GM19193 (cell line): ENCODE measurements at regions not wholly inside any gene's neighbourhood (a gene's known extent, or its start where the extent isn't known, plus 50 kb on each side); places are given as distances from the start of the nearest gene placed in this dataset.

Experiments
- POLR2A ChIP-seq: IDR thresholded peaks from 4 replicates; pipeline ENCODE4 v1.6.1; 2011; ENCODE audit not compliant: insufficient read depth, insufficient read length; ENCODE audit errors: extremely low read depth

DNA sequence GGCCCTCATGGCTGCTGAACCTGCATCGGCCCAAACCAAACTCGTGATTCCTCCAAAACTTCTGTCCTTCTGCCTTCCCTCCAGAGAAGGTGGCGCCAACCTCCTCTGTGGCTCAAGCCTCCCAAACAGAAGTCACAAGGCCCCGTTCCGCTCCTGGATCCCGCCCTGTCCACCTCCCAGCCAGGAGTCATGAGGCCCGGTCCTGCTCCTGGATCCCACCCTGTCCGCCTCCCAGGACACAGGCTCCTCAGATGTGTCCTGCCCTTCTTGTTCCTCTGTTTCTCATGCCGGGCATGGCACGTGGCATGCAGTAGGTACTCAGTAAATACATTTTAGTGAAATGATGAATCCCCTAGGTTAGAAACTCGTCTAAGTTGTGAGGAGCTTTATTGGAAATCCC lies 94.2 kb upstream of the SFSWAP start:
- TF ChIP-seq POLR2A: no peak

DNA sequence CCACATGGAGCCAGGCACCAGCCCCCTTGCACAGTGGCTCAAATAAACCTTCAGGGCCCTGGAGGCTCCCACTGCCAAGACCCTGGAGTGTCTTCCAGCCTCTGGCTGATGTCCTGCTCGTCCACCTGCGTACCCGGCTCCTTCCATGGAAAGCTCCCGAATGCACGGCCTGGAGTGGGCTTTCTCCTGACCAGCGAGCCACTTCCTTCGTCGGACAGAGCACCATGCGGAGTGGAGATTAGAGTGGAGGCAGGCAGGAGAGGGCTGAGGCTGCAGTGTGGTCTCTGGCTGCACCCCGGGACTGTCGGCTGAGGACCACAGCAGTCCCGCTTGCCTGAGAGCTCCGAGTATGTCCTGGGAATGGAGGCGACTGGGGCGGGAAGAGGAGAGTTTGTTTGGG lies 93.7 kb upstream of the SFSWAP start:
- TF ChIP-seq POLR2A: no peak

DNA sequence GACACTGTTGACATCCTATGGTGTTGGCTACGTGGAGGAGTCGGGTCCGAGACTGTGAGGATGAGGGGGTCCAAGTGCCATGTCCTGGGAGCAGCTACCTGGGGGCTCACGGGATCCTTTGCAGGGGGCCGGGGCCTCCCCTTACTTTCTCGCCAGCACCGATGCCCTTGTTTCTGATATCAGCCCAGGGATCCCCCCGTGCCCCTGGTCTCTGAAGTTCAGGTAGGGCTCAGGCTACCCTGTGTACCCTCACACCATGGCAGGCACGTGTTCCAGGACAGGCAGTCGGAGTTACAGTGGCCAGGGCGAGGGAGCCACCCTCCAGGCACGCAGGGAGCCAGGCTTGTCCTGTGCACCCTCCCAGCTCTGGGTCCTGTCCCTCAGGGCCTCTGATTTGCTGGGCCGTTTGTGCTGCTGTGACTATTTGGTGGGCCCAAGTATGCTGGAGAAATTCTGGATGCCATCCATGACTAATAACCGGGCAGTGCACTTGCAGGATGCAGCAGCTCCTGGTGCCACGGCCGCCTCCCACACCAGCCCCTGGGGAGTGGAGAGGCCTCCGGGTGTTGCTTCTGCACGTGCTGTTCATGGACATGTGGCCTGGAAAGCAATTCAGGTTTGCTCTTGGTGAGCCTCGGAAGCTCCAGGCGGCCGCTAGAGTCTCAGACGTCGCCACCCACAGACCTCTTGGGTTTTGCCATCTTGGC lies 93.1 kb upstream of the SFSWAP start:
- no peak for TF ChIP-seq POLR2A

- TF ChIP-seq POLR2A: no peak
These were observed 92.6 kb upstream of the SFSWAP start for GRCh38 chr12:131618303-131618658.

- TF ChIP-seq POLR2A: no peak
These were observed 92.2 kb upstream of the SFSWAP start for GRCh38 chr12:131618701-131619100.

DNA sequence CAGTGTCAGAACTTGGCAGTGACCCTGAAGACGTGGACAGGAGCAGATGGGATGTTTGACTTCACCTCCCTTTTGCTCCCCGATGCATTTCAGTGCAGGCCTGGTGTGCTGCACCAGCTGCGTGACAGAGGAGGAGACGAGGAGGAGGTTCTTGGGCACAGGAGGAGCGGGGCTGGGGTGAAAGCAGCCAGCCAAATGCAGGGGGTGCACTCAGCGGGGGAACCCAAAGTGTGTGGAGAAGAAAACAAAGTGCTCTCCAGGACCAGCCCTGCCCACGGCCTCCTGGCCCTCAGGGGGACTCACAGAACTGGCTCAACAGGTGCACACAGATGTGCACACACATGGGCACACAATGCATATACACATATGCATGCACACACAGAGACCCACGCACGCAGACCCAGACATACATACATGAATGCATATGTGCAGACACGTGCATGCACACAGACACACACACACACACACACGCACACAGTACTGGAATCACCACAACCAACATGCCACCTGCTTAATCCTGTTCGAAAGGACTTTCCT lies 91.7 kb upstream of the SFSWAP start:
- TF ChIP-seq POLR2A: no peak

GRCh38 chr12:131619736-131620506 lies 91.0 kb upstream of the SFSWAP start:
- no peak for TF ChIP-seq POLR2A

GRCh38 chr12:131620520-131620919 lies 90.4 kb upstream of the SFSWAP start:
- no peak for TF ChIP-seq POLR2A

GRCh38 chr12:131620946-131621681 lies 89.8 kb upstream of the SFSWAP start:
- TF ChIP-seq POLR2A: no peak

DNA sequence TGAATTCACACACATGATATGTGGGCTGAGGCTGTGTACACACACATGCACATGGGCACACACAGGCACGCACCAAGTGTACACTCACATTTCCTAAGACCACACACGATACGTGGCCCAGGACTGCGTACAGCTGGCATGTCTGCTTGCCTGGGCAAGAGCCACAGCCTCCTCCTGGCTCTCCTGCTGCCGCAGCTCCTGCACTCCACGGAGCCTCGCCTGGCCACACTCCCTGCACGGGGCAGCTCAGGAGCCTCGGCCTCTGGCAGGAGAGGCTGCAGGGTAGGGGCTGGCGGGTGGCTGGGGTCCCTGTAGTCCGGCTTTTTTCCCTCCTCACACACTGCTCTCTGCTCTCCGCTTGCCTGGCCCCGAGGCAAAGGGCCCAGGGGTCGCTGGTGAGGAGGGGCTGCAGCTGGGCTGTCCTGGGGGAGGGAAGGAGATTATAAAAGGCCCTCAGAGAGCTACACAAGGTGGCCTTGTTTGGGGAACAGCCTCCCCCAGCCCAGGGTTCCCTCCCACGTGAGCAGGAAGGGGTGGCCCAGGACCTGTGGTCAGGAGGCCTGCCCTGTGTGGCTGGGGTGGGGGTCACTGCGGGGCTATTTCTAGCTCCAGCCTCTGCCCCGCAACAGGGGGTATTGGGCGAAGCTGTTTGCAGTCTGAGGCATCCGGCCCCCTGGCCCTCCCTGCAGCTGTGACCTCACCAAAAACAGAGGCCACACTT lies 89.0 kb upstream of the SFSWAP start:
- no peak for TF ChIP-seq POLR2A

DNA sequence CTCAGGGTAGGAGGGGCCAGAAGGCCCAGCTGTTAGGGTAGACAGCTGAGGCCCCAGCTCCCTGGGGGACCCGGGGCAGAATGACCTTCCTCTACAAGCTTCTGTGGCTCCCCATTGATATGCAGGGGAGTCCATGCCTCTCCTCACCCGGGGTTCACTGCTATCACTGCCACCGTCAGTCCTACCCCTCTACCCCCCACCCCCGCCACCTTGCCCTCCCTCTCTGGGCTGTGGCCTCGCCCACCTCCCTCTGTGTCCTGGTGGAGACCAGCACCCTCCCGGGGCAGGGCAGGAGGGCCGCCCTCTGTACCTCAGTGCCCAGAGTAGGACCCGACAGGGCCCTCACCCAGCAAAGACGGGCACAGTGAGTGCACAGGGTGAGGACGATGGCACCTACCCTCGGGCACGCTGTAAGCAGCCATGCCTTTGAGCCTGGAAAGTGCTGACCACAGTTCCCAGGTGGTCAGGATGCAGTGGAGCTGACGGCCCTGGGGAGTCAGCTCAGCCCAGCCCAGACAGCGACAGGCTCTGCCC lies 88.4 kb upstream of the SFSWAP start:
- TF ChIP-seq POLR2A: no peak

- TF ChIP-seq POLR2A: no peak
These were observed 82.7 kb upstream of the SFSWAP start for GRCh38 chr12:131628023-131628740.

DNA sequence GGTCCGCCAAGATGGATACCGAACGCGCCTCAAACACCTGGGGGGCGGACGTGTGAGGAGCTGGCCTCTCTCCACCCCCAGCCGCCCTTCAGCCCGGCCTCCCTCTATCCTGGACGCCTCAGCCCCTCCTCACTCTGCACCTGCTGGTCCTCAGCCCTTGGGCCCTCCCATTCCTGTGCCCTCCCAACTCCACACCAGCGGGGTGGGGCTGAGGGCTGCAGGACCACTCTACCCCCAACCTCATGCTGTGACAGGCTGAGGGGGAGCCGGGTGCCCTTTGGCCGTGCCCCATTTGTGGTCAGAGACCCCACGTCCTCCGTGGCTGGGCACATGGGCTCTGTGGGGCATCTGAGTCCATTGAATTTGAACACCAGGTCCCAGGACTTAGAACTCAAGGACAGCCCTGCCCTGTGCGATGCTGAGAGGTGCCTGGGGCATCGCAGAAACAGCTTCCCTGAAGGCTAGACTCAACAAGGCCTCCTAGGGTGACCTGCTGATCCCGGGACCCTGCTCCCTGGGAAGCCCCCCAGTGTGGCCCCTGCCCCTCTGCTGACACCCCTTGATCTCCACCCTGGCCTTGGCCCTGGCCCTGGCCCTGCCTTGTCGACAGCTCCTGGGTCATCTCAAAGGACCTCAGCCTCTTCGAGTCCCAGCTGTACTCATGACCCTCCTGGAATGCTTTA lies 82.0 kb upstream of the SFSWAP start:
- no peak for TF ChIP-seq POLR2A
